ENCODE measurements at regions not wholly inside any gene's neighbourhood (a gene's known extent, or its start where the extent isn't known, plus 50 kb on each side); places are given as distances from the start of the nearest gene placed in this dataset.
A peak's percentile ranks its signal among the peaks of the same experiment; 100 is the strongest.

DNA sequence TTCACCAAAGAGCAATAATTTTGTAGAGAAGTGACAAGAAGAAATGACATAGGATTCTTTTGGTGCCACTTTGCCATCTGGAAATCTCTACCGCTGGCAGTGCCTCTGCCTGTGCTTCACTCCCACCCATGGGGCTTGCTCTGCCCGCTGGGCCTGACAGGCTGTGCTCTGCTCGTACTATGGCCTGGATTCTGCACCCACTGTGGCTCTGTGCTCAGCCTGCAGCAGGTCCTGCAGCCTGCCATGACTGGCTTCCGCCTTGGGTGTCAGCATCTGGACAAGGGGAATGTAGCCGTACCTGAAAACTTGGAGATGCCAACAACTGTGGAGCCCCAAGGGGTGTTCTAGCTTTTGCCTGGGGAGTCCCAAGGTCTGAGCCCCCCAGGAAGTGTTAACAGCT, 792.3 kb downstream of the CDH8 start:
- no peaks in the 10 kb centered on the region for H3K27me3 Mint-ChIP-seq
- Histone ChIP-seq H3K4me3 (ENCODE audit: low read length in 2 of 2) (no peak overlapping the region), H3K36me3 (ENCODE audit: insufficient read depth, low read length) (no peaks in the 10 kb centered on the region), H3K27ac (ENCODE audit: low read depth, low read length) (no peak overlapping the region), H3K27me3 (ENCODE audit: insufficient read depth, low read length) (no peaks in the 10 kb centered on the region), H3K4me1 (ENCODE audit: insufficient read depth, low read length) (no peaks in the 10 kb centered on the region), H3K9me3 (ENCODE audit: control insufficient read depth in 1 of 2, low read length in 2 of 2) (peaks cover 0 to 7% of the 10 kb centered on the region in 2 donors)
- H3K4me1 Mint-ChIP-seq: no peaks in the 10 kb centered on the region
- H3K27ac Mint-ChIP-seq: no peak overlapping the region
- ChIA-PET POLR2A (ENCODE audit: partially characterized antibody) (no interaction called here), CTCF (ENCODE audit: partially characterized antibody) (no interaction called here)
- intact Hi-C loops (cut with micrococcal nuclease): no loop called here
- H3K9me3 Mint-ChIP-seq: peaks cover 3 to 46% (median 32%) of the 10 kb centered on the region in 8 donors
- peak in 1 of 5 donors; percentile 22 for DNase-seq
- no peaks in the 10 kb centered on the region for H3K36me3 Mint-ChIP-seq
- H3K4me3 Mint-ChIP-seq: no peak overlapping the region

DNA sequence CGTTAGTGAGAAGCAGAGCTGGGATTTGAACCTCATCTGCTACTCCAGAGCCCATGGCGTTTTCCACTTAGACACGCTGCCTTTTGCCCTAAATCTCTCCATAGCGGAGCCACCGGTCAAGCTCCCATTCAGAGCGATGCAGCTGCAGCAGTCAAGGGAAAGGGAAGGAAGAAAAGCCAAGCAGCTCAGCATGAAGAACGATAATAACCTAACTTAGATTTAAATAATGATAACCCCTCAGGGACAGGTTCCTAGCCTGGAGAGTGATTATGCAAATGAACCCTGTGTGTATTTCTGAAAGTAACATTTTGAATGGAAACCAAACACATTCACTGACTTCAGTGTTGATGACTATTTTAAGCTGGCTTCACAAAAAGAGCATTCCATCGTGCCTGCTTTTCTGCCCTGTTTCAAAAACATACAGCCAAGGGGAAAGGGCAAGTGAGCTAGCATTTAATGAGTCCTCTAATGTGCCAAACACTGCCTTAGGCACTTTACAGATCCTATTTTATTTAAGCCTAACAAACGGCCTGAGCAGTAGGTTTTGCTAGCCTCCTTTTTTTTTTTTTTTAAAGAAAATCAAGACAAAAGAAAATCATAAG, 798.3 kb downstream of the CDH8 start:
- DNase-seq: no peak
- POLR2A ChIA-PET (ENCODE audit: partially characterized antibody): no interaction called here
- H3K9me3 Mint-ChIP-seq: peaks cover 2 to 31% (median 18%) of the 10 kb centered on the region in 8 donors
- Histone ChIP-seq H3K4me3 (ENCODE audit: low read length in 2 of 2) (no peak overlapping the region), H3K9me3 (ENCODE audit: control insufficient read depth in 1 of 2, low read length in 2 of 2) (peaks cover 0 to 8% of the 10 kb centered on the region in 2 donors), H3K27ac (ENCODE audit: low read depth, low read length) (no peak overlapping the region), H3K4me1 (ENCODE audit: insufficient read depth, low read length) (no peaks in the 10 kb centered on the region), H3K36me3 (ENCODE audit: insufficient read depth, low read length) (no peaks in the 10 kb centered on the region), H3K27me3 (ENCODE audit: insufficient read depth, low read length) (no peaks in the 10 kb centered on the region)
- intact Hi-C loops (cut with micrococcal nuclease): no loop called here
- CTCF ChIA-PET (ENCODE audit: partially characterized antibody): no interaction called here
- H3K36me3 Mint-ChIP-seq: no peaks in the 10 kb centered on the region
- H3K27ac Mint-ChIP-seq: no peak overlapping the region
- H3K4me1 Mint-ChIP-seq: no peaks in the 10 kb centered on the region
- no peak overlapping the region for H3K4me3 Mint-ChIP-seq
- H3K27me3 Mint-ChIP-seq: no peaks in the 10 kb centered on the region

DNA sequence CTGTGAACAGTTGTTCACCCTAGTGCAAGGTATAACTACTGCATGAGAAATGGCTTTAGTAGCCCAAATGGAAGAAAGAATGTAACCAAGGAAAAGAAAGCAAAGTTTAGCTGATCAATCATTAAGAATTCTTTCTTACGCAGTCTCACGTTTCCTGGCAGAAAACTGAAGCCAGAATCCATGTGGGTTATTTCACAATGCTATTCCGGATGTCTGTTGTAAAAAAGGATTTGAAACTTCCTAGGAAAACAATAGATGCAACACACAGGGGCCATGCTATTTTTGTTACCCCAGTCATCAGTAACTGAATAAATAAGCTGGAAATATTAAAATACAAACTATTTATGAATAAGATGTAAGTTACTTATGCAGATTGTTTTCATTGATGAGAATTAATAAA, 802.5 kb downstream of the CDH8 start:
- intact Hi-C loops (cut with micrococcal nuclease): no loop called here
- no peaks in the 10 kb centered on the region for H3K36me3 ChIP-seq (ENCODE audit: insufficient read depth, low read length)
- no peaks in the 10 kb centered on the region for H3K36me3 Mint-ChIP-seq
- no peaks in the 10 kb centered on the region for H3K4me1 ChIP-seq (ENCODE audit: insufficient read depth, low read length)
- POLR2A ChIA-PET (ENCODE audit: partially characterized antibody): no interaction called here
- no peaks in the 10 kb centered on the region for H3K27me3 Mint-ChIP-seq
- H3K4me3 Mint-ChIP-seq: no peak overlapping the region
- H3K27ac ChIP-seq (ENCODE audit: low read depth, low read length): no peak overlapping the region
- no peaks in the 10 kb centered on the region for H3K27me3 ChIP-seq (ENCODE audit: insufficient read depth, low read length)
- no peak for DNase-seq
- H3K4me1 Mint-ChIP-seq: no peaks in the 10 kb centered on the region
- CTCF ChIA-PET (ENCODE audit: partially characterized antibody): no interaction called here
- H3K27ac Mint-ChIP-seq: no peak overlapping the region
- no peak overlapping the region for H3K4me3 ChIP-seq (ENCODE audit: low read length in 2 of 2)
- peaks cover 0 to 8% of the 10 kb centered on the region in 2 donors for H3K9me3 ChIP-seq (ENCODE audit: control insufficient read depth in 1 of 2, low read length in 2 of 2)
- peaks cover 2 to 41% (median 9%) of the 10 kb centered on the region in 8 donors for H3K9me3 Mint-ChIP-seq

DNA sequence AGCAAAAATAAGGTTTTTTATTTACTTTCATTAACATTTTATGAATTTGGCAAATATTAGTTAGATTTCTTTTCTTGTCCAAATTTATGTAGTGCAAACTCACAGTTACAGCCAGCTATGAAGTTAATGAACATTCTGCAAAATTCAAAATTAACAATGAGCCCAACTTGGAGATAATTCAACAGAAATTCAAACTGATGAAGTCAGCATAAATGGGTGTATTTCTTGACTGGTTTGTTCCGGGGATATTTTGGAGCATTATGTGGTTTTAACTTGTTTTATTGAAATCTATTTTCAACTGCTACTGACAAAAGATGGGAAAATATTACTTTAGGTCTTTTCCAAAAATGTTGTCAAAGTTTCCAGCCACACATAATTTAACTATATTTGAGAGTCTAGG, 807.9 kb downstream of the CDH8 start:
- Histone ChIP-seq H3K9me3 (ENCODE audit: control insufficient read depth in 1 of 2, low read length in 2 of 2) (no peaks in the 10 kb centered on the region), H3K27ac (ENCODE audit: low read depth, low read length) (no peak overlapping the region), H3K36me3 (ENCODE audit: insufficient read depth, low read length) (no peaks in the 10 kb centered on the region), H3K4me1 (ENCODE audit: insufficient read depth, low read length) (no peaks in the 10 kb centered on the region), H3K4me3 (ENCODE audit: low read length in 2 of 2) (no peak overlapping the region), H3K27me3 (ENCODE audit: insufficient read depth, low read length) (no peaks in the 10 kb centered on the region)
- no peaks in the 10 kb centered on the region for H3K36me3 Mint-ChIP-seq
- no peak for DNase-seq
- peaks cover 0 to 28% (median 12%) of the 10 kb centered on the region in 8 donors for H3K9me3 Mint-ChIP-seq
- H3K27ac Mint-ChIP-seq: no peak overlapping the region
- no peaks in the 10 kb centered on the region for H3K27me3 Mint-ChIP-seq
- intact Hi-C loops (cut with micrococcal nuclease): no loop called here
- H3K4me1 Mint-ChIP-seq: no peaks in the 10 kb centered on the region
- ChIA-PET CTCF (ENCODE audit: partially characterized antibody) (no interaction called here), POLR2A (ENCODE audit: partially characterized antibody) (no interaction called here)
- no peak overlapping the region for H3K4me3 Mint-ChIP-seq

DNA sequence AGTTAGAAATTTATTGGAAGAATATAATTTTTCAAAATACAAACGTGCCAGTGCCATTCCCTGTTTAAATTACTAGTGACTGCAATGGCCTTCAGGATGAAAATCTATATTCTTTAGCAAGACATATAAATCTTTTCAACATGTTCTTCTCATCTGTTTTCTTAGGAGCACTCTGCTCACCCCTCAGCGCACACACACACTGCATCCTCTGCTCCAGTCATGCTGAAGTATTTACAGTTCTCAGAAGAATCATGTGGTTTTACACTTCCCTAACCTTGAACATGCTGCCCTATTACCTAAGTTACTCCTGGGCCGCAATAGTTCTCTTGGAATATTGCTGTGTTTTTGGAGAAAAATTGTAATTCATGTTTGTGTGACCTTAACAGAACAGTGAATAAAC, 820.6 kb downstream of the CDH8 start:
- Mint-ChIP-seq H3K27ac (no peak overlapping the region), H3K27me3 (no peaks in the 10 kb centered on the region), H3K9me3 (peaks cover 2 to 36% (median 18%) of the 10 kb centered on the region in 8 donors), H3K4me3 (no peak overlapping the region), H3K4me1 (no peaks in the 10 kb centered on the region), H3K36me3 (no peaks in the 10 kb centered on the region)
- peaks cover 0 to 3% of the 10 kb centered on the region in 2 donors for H3K9me3 ChIP-seq (ENCODE audit: control insufficient read depth in 1 of 2, low read length in 2 of 2)
- H3K4me1 ChIP-seq (ENCODE audit: insufficient read depth, low read length): no peaks in the 10 kb centered on the region
- ChIA-PET CTCF (ENCODE audit: partially characterized antibody) (no interaction called here), POLR2A (ENCODE audit: partially characterized antibody) (no interaction called here)
- H3K36me3 ChIP-seq (ENCODE audit: insufficient read depth, low read length): no peaks in the 10 kb centered on the region
- no peaks in the 10 kb centered on the region for H3K27me3 ChIP-seq (ENCODE audit: insufficient read depth, low read length)
- no peak overlapping the region for H3K4me3 ChIP-seq (ENCODE audit: low read length in 2 of 2)
- intact Hi-C loops (cut with micrococcal nuclease): no loop called here
- H3K27ac ChIP-seq (ENCODE audit: low read depth, low read length): no peak overlapping the region
- DNase-seq: no peak

DNA sequence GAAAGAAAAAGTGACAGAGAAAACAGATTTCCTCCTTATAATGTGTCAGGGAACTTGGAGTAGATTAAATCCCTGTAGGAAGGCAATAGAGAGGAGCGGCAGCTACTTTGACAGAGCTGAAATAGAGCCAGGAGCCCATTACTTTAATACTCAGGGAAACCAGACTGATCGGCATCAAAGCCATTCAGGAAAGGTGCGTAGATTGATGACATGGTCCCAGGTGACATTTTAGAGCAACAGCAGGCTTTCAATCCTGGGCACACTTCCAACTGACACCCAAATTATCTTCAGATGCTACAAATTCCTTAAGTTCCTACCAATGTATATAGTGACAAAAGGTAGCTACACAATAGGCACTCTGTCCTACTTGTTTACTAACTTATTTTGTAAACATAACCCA, 821.5 kb downstream of the CDH8 start:
- Histone ChIP-seq H3K27me3 (ENCODE audit: insufficient read depth, low read length) (no peaks in the 10 kb centered on the region), H3K4me1 (ENCODE audit: insufficient read depth, low read length) (no peaks in the 10 kb centered on the region), H3K4me3 (ENCODE audit: low read length in 2 of 2) (no peak overlapping the region), H3K27ac (ENCODE audit: low read depth, low read length) (no peak overlapping the region), H3K36me3 (ENCODE audit: insufficient read depth, low read length) (no peaks in the 10 kb centered on the region), H3K9me3 (ENCODE audit: control insufficient read depth in 1 of 2, low read length in 2 of 2) (peaks cover 0 to 3% of the 10 kb centered on the region in 2 donors)
- DNase-seq: no peak
- CTCF ChIA-PET (ENCODE audit: partially characterized antibody): no interaction called here
- H3K27ac Mint-ChIP-seq: no peak overlapping the region
- POLR2A ChIA-PET (ENCODE audit: partially characterized antibody): no interaction called here
- H3K27me3 Mint-ChIP-seq: no peaks in the 10 kb centered on the region
- intact Hi-C loops (cut with micrococcal nuclease): no loop called here
- H3K9me3 Mint-ChIP-seq: peaks cover 4 to 35% (median 22%) of the 10 kb centered on the region in 8 donors
- no peaks in the 10 kb centered on the region for H3K4me1 Mint-ChIP-seq
- H3K36me3 Mint-ChIP-seq: no peaks in the 10 kb centered on the region
- H3K4me3 Mint-ChIP-seq: no peak overlapping the region

DNA sequence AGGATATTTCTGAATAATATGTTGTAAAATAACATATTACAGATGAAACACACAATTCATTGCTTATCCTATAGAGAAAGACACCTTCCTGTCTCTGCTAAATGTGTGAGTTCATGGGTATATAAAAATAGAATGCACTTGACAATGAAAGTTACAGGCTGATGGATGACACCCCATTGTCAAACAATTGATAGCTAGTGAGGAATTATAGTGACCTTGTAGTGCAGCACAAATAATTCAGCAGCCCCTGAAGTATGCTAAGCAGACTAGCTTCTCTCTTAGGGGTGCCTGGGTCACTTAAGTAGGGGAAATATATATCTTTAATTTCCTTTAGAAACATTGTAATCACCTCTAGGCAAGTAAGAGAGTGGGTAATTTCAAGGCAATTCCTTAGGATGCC, 826.2 kb downstream of the CDH8 start:
- DNase-seq: no peak
- ChIA-PET CTCF (ENCODE audit: partially characterized antibody) (no interaction called here), POLR2A (ENCODE audit: partially characterized antibody) (no interaction called here)
- Mint-ChIP-seq H3K27me3 (no peaks in the 10 kb centered on the region), H3K9me3 (peaks cover 0 to 60% (median 27%) of the 10 kb centered on the region in 8 donors), H3K36me3 (no peaks in the 10 kb centered on the region), H3K4me1 (no peaks in the 10 kb centered on the region), H3K4me3 (no peak overlapping the region), H3K27ac (no peak overlapping the region)
- intact Hi-C loops (cut with micrococcal nuclease): no loop called here
- Histone ChIP-seq H3K36me3 (ENCODE audit: insufficient read depth, low read length) (no peaks in the 10 kb centered on the region), H3K9me3 (ENCODE audit: control insufficient read depth in 1 of 2, low read length in 2 of 2) (peaks cover 0 to 3% of the 10 kb centered on the region in 2 donors), H3K27me3 (ENCODE audit: insufficient read depth, low read length) (no peaks in the 10 kb centered on the region), H3K27ac (ENCODE audit: low read depth, low read length) (no peak overlapping the region), H3K4me3 (ENCODE audit: low read length in 2 of 2) (no peak overlapping the region), H3K4me1 (ENCODE audit: insufficient read depth, low read length) (no peaks in the 10 kb centered on the region)

DNA sequence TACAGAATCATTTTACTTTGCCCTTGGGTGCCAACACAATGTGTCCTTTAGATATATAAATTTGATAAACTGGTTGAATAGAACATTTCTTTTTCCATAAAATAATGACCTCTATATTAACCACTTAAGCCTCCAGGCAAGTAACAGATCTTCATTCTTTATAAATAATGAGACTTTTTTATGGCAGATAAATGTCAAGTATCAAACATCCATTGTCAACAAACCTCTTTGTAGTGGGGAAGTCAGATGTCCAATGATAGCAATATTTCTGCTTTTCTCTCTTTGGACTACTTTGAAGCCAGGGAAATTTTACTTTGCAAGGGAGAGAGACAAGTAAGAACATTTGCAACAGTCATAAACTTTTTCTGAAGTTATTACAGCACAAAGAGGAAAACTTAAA, 841.2 kb downstream of the CDH8 start:
- Histone ChIP-seq H3K4me1 (ENCODE audit: insufficient read depth, low read length) (no peaks in the 10 kb centered on the region), H3K36me3 (ENCODE audit: insufficient read depth, low read length) (no peaks in the 10 kb centered on the region), H3K4me3 (ENCODE audit: low read length in 2 of 2) (no peak overlapping the region), H3K27me3 (ENCODE audit: insufficient read depth, low read length) (no peaks in the 10 kb centered on the region), H3K27ac (ENCODE audit: low read depth, low read length) (no peak overlapping the region), H3K9me3 (ENCODE audit: control insufficient read depth in 1 of 2, low read length in 2 of 2) (no peaks in the 10 kb centered on the region)
- Mint-ChIP-seq H3K27me3 (no peaks in the 10 kb centered on the region), H3K27ac (no peak overlapping the region), H3K4me3 (no peak overlapping the region), H3K4me1 (no peaks in the 10 kb centered on the region), H3K9me3 (peaks cover 7 to 44% (median 26%) of the 10 kb centered on the region in 8 donors), H3K36me3 (no peaks in the 10 kb centered on the region)
- CTCF ChIA-PET (ENCODE audit: partially characterized antibody): no interaction called here
- intact Hi-C loops (cut with micrococcal nuclease): no loop called here
- no peak for DNase-seq
- POLR2A ChIA-PET (ENCODE audit: partially characterized antibody): no interaction called here

Data from CD4-positive, alpha-beta memory T cell (primary cell).